ENCODE measurements at regions not wholly inside any gene's neighbourhood (a gene's known extent, or its start where the extent isn't known, plus 50 kb on each side); places are given as distances from the start of the nearest gene placed in this dataset.

GRCh38 chr2:139495851-139496250 lies 715.7 kb upstream of the NXPH2 start:
- H3K27me3 ChIP-seq: no peaks in the 10 kb centered on the region
- H3K4me1 ChIP-seq: no peaks in the 10 kb centered on the region
- no peak for DNase-seq
- H3K9me3 ChIP-seq: no peaks in the 10 kb centered on the region
- no peak overlapping the region for H3K4me3 ChIP-seq
- H3K27ac ChIP-seq: no peak overlapping the region
- no peaks in the 10 kb centered on the region for H3K36me3 ChIP-seq
- TF ChIP-seq, protein P1, sequence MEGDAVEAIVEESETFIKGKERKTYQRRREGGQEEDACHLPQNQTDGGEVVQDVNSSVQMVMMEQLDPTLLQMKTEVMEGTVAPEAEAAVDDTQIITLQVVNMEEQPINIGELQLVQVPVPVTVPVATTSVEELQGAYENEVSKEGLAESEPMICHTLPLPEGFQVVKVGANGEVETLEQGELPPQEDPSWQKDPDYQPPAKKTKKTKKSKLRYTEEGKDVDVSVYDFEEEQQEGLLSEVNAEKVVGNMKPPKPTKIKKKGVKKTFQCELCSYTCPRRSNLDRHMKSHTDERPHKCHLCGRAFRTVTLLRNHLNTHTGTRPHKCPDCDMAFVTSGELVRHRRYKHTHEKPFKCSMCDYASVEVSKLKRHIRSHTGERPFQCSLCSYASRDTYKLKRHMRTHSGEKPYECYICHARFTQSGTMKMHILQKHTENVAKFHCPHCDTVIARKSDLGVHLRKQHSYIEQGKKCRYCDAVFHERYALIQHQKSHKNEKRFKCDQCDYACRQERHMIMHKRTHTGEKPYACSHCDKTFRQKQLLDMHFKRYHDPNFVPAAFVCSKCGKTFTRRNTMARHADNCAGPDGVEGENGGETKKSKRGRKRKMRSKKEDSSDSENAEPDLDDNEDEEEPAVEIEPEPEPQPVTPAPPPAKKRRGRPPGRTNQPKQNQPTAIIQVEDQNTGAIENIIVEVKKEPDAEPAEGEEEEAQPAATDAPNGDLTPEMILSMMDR (IDR thresholded peaks at IDR 0.05): no peak
- no peak for TF ChIP-seq POLR2A (IDR thresholded peaks at IDR 0.05)

- no peak for DNase-seq
- Histone ChIP-seq H3K4me3 (no peak overlapping the region), H3K4me1 (no peaks in the 10 kb centered on the region)
Observed at GRCh38 chr2:139492131-139492680, 712.0 kb upstream of the NXPH2 start.

DNA sequence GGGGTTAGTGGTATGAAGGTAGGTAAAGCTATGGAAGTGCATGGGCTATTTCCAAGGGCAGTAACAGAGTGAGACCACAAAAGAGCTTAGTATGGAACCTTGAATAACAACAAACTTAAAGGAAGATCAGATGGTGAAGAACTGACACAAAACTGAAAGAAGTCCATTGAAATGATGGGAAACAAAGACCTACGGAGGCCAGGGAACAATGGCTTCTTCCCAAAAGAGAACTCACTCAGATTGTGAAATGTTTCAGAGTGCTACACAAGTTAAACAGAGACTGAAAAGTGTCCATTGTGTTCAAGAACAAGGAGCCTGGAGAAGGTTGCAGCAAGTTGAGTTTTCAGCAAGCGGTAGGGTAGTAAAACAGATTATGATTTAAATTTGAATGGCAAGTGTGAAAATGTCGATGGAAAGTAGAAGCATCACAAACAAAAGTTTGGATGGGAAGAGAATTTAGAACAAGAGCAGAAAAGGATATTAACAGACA lies 700.0 kb upstream of the NXPH2 start:
- H3K4me3 ChIP-seq: no peak overlapping the region
- no peaks in the 10 kb centered on the region for H3K36me3 ChIP-seq
- H3K9me3 ChIP-seq: no peaks in the 10 kb centered on the region
- H3K27ac ChIP-seq: no peak overlapping the region
- no peak for DNase-seq
- TF ChIP-seq, protein P1 (IDR thresholded peaks at IDR 0.05): no peak
- no peak for TF ChIP-seq POLR2A (IDR thresholded peaks at IDR 0.05)
- H3K27me3 ChIP-seq: no peaks in the 10 kb centered on the region
- H3K4me1 ChIP-seq: no peaks in the 10 kb centered on the region

More at GRCh38 chr2:139492131-139492680, 712.0 kb upstream of the NXPH2 start:
- no peaks in the 10 kb centered on the region for H3K9me3 ChIP-seq
- H3K27ac ChIP-seq: no peak overlapping the region
- no peak for TF ChIP-seq POLR2A (IDR thresholded peaks at IDR 0.05)
- TF ChIP-seq, protein P1 (IDR thresholded peaks at IDR 0.05): no peak
- no peaks in the 10 kb centered on the region for H3K36me3 ChIP-seq
- no peaks in the 10 kb centered on the region for H3K27me3 ChIP-seq

DNA sequence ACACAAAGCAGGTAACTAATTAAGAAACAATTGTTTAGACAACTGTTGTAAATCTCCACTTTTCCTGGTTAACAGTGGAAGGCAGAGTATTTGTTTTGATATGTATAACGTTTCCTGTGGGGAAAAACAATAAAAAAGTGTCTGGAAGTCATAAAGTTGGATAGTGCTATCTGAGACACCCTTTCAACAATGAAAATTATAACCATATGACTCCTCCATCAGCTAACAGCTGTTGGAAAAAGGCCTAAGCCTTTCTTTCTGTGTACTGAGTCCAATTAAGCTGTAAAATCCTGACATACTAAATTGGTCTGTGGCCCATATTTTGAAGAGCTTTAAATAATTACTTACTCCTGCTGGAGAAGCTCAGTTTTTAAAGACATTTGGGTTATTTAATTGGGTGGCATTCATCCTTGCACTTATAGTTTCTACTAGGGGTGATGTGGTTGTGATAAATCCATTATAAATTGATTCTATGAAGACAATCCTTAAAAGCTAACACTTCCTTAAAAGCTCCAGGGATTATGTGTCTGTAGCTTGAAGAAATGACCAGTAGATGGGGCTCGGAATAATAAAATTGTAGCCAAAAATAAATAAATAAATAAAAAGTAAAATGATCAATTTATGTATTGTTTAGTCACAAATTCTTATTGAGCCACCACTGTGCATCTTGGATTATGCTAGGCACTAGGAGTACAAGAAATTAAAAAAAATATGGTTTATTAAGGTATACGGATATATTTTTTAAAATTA lies 698.1 kb upstream of the NXPH2 start:
- no peaks in the 10 kb centered on the region for H3K27me3 ChIP-seq
- no peak for DNase-seq
- no peak overlapping the region for H3K4me3 ChIP-seq
- H3K36me3 ChIP-seq: no peaks in the 10 kb centered on the region
- no peaks in the 10 kb centered on the region for H3K9me3 ChIP-seq
- TF ChIP-seq, protein P1 (IDR thresholded peaks at IDR 0.05): no peak
- TF ChIP-seq POLR2A (IDR thresholded peaks at IDR 0.05): no peak
- H3K27ac ChIP-seq: no peak overlapping the region
- no peaks in the 10 kb centered on the region for H3K4me1 ChIP-seq

DNA sequence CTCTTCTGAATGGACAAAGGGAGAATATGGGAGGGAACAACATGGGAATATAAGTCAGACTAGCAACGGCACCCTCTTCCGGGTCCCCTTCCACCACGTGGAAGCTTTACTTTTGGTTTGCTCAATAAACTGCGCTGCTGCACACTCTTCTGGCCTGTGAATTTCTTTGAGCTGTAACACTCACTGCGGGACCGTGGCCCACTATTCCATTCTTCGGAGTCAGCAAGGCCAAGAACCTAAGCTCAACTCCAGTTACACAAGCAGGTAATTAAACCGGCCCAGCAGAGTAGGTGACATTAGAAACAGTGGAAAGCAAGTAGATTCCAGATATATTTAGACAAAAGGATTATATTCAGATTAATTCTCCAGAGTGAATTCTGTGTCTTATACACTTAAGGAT lies 697.4 kb upstream of the NXPH2 start:
- Histone ChIP-seq H3K4me1 (no peaks in the 10 kb centered on the region), H3K9me3 (no peaks in the 10 kb centered on the region), H3K27ac (no peak overlapping the region), H3K36me3 (no peaks in the 10 kb centered on the region), H3K27me3 (no peaks in the 10 kb centered on the region), H3K4me3 (no peak overlapping the region)
- TF ChIP-seq POLR2A (IDR thresholded peaks at IDR 0.05): no peak
- TF ChIP-seq, protein P1 (IDR thresholded peaks at IDR 0.05): no peak
- no peak for DNase-seq
